ENCODE measurements at regions not wholly inside any gene's neighbourhood (a gene's known extent, or its start where the extent isn't known, plus 50 kb on each side); places are given as distances from the start of the nearest gene placed in this dataset.
"Not testable (repeated sequence)": the region's sequence is repeated elsewhere in the genome, so short reads cannot be mapped to it uniquely, and the experiment has no call there.

DNA sequence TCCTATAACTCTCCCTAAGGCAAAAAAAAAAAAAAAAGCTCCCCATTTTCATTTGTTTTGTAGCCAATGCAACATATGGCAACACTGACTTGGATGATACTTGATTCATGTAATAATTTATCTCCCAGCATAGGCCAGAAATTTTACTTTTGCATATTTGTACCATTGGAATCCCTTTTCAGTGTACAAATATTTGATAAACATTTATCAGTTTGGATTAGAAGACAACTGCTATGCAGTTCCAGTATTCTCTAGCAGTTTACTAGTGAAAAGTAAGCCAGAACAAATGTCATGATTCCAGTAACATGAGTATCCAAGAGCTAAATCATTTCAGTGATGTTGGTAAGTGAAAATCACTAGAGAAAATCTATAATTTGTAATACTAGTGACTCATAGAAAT, 392.3 kb downstream of the CCER1 start:
- CTCF ChIA-PET = no interaction called here
- H3K4me3 Mint-ChIP-seq = no peak overlapping the region
- H3K27ac Mint-ChIP-seq = no peak overlapping the region
- H3K4me1 Mint-ChIP-seq (ENCODE audit: low read depth) = no peaks in the 10 kb centered on the region
- peaks cover 2% of the 10 kb centered on the region for H3K27me3 Mint-ChIP-seq
- no peaks in the 10 kb centered on the region for H3K36me3 Mint-ChIP-seq
- DNase-seq = no peak
- POLR2A ChIA-PET = no interaction called here
- H3K9me3 Mint-ChIP-seq = peaks cover 21% of the 10 kb centered on the region
- intact Hi-C loops (cut with micrococcal nuclease) = no loop called here

DNA sequence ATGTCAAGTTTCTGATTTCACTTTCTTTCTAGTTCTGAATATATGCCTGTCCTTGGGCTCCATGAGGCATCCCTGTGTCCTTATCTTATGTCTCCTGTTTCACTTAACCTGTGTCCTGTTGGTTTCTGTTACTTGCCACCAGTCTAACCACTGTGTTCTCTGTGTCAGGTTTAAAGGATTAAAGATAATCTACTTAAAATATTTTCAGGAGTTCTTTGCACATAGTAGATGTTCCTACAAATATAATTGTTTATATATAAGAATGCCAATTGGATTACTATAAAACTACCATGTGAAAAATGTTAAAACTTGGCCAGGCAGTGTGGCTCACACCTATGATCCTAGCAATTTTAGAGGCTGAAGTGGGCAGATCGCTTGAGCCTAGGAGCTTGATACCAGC, 406.4 kb downstream of the CCER1 start:
- Mint-ChIP-seq H3K4me1 (ENCODE audit: low read depth) (no peaks in the 10 kb centered on the region), H3K27me3 (no peaks in the 10 kb centered on the region), H3K4me3 (no peak overlapping the region), H3K36me3 (no peaks in the 10 kb centered on the region), H3K27ac (no peak overlapping the region), H3K9me3 (no peaks in the 10 kb centered on the region)
- intact Hi-C loops (cut with micrococcal nuclease) = no loop called here
- ChIA-PET POLR2A (no interaction called here), CTCF (no interaction called here)
- DNase-seq = no peak

DNA sequence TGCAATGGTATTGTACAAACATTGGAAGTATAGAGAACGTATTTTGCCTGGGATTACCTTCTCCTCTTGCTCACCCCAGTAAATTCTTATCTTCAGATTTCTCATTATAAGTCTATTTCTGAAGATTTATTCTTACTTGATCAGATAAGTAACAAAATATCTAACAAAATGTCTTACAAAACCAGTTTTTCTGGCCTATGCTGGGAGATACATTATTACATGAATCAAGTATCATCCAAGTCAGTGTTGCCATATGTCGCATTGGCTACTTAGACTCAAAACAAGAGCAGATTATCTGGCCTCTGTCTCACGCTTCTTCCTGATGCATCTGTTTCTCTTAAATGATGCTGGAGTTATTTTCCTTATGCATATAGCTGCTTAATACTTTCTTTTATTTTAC, 408.5 kb downstream of the CCER1 start:
- ChIA-PET CTCF (no interaction called here), POLR2A (no interaction called here)
- no peak overlapping the region for H3K27ac Mint-ChIP-seq
- no peak for DNase-seq
- no peaks in the 10 kb centered on the region for H3K36me3 Mint-ChIP-seq
- H3K4me1 Mint-ChIP-seq (ENCODE audit: low read depth) = no peaks in the 10 kb centered on the region
- no peaks in the 10 kb centered on the region for H3K27me3 Mint-ChIP-seq
- intact Hi-C loops (cut with micrococcal nuclease) = no loop called here
- H3K4me3 Mint-ChIP-seq = no peak overlapping the region
- no peaks in the 10 kb centered on the region for H3K9me3 Mint-ChIP-seq

DNA sequence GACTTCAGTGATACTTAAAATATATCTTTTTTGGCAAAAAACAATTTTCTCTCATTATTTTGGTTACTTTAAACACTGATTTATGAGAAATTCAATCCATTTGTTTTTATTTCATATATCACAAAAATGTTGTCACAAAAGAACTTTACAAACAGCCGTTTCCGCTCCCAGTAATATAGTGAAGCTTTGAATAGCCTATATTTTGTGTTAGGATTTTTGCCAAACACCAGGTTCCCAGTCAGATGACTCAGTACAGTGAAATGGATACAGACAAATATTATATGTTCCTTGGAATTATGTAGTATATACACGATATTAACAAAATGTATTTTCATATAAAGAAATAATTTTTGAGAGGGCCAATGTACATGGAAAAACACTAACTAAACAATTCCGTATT, 411.1 kb downstream of the CCER1 start:
- no peaks in the 10 kb centered on the region for H3K9me3 Mint-ChIP-seq
- no peaks in the 10 kb centered on the region for H3K4me1 Mint-ChIP-seq (ENCODE audit: low read depth)
- H3K4me3 Mint-ChIP-seq = no peak overlapping the region
- no peaks in the 10 kb centered on the region for H3K36me3 Mint-ChIP-seq
- H3K27me3 Mint-ChIP-seq = no peaks in the 10 kb centered on the region
- intact Hi-C loops (cut with micrococcal nuclease) = no loop called here
- CTCF ChIA-PET = no interaction called here
- DNase-seq = no peak
- no peak overlapping the region for H3K27ac Mint-ChIP-seq
- POLR2A ChIA-PET = no interaction called here

DNA sequence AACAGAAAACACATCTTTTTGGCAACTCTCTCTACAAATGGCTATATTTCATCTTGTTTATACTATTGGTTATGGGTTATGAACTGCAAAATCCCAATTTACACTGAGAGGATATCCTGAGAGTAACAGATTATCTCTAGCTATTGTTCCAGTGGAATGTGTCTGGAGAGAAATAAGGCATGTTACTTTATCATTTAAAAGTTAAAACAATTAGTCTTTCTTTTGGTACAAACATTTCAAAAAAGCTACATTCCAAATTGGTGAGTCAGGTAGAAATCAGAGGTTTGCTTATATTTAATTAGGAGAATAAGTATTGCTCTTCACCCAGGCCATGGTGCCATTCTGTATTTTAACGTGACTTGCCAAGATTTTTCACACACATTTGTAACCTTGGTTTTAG, 411.6 kb downstream of the CCER1 start:
- no peaks in the 10 kb centered on the region for H3K36me3 Mint-ChIP-seq
- POLR2A ChIA-PET = no interaction called here
- no peaks in the 10 kb centered on the region for H3K27me3 Mint-ChIP-seq
- H3K27ac Mint-ChIP-seq = no peak overlapping the region
- intact Hi-C loops (cut with micrococcal nuclease) = no loop called here
- no peak overlapping the region for H3K4me3 Mint-ChIP-seq
- H3K9me3 Mint-ChIP-seq = no peaks in the 10 kb centered on the region
- DNase-seq = no peak
- H3K4me1 Mint-ChIP-seq (ENCODE audit: low read depth) = no peaks in the 10 kb centered on the region
- CTCF ChIA-PET = no interaction called here

DNA sequence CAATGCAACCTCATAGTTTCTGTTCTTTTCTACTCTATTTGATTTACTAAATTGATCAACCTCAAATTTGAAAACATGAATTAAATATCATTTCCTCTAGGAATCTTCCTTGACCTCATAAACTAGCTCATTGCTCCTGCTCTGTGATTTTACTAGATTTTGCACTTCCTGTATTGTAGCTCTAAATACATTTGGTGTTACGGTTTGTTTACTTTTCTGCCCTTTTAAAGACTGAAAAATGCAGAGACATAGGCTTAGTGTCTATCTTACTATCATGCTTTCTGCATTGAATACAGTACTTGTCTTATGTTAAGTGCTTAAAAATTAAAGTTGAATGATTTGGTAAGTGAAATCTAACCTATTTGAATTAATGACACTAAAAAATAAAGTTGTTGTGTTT, 412.1 kb downstream of the CCER1 start:
- intact Hi-C loops (cut with micrococcal nuclease); H3K27me3 Mint-ChIP-seq; H3K27ac Mint-ChIP-seq; H3K9me3 Mint-ChIP-seq; H3K4me1 Mint-ChIP-seq (ENCODE audit: low read depth); DNase-seq; POLR2A ChIA-PET; H3K36me3 Mint-ChIP-seq; CTCF ChIA-PET; H3K4me3 Mint-ChIP-seq: not testable (repeated sequence)

DNA sequence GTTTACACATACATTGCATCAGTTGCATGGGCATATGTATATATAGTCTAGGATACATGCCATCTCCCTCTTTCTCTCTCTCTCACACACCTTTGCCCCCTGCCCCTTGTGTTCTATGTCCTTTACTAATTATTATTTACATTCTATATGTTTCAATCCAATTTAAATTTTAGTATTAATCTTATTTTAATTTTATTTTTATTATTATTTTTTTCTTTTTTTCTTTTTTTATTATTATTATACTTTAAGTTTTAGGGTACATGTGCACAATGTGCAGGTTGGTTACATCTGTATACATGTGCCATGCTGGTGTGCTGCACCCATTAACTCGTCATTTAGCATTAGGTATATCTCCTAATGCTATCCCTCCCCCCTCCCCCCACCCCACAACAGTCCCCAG, 421.1 kb downstream of the CCER1 start:
- H3K4me3 Mint-ChIP-seq; H3K4me1 Mint-ChIP-seq (ENCODE audit: low read depth); intact Hi-C loops (cut with micrococcal nuclease); H3K27ac Mint-ChIP-seq; CTCF ChIA-PET; H3K9me3 Mint-ChIP-seq; DNase-seq; POLR2A ChIA-PET; H3K27me3 Mint-ChIP-seq; H3K36me3 Mint-ChIP-seq: not testable (repeated sequence)

DNA sequence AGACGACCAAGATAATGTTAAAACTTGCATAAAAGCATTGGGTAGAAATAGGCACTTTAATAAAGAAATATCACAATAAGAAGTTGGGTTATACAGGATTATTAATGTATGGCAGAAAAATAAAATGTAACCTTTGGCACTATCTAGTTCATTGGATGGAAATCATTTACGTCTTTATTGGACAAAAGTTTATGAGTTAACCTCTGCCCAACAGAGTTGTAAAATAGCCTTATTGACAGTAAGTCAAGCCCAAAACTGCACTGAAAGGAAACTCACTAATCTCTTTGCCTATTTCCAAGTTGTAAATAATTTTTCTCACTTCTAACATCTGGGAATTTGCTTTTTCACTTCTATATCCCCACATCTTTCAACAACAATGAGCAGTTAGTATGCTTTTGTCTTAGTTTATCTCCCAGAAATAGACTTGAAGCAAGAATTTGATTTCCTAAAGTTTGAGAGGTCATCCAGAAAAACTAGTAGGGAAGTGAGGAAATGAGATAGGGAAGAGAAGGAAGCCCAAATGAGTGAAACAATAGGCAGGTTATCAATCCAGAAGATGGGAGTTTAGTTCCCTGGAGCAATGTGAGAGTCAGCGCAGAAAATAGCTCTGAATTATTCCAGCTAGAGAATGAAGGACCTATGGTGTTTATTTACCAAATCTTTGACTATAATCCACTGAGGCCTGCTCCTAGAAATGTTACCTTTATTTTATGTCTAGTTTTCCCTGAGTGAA, 434.8 kb downstream of the CCER1 start:
- ChIA-PET CTCF (no interaction called here), POLR2A (no interaction called here)
- Mint-ChIP-seq H3K9me3 (no peaks in the 10 kb centered on the region), H3K4me1 (ENCODE audit: low read depth) (peaks cover 8% of the 10 kb centered on the region), H3K4me3 (no peak overlapping the region), H3K36me3 (no peaks in the 10 kb centered on the region), H3K27ac (no peak overlapping the region), H3K27me3 (peaks cover 3% of the 10 kb centered on the region)
- intact Hi-C loops (cut with micrococcal nuclease) = no loop called here
- no peak for DNase-seq

DNA sequence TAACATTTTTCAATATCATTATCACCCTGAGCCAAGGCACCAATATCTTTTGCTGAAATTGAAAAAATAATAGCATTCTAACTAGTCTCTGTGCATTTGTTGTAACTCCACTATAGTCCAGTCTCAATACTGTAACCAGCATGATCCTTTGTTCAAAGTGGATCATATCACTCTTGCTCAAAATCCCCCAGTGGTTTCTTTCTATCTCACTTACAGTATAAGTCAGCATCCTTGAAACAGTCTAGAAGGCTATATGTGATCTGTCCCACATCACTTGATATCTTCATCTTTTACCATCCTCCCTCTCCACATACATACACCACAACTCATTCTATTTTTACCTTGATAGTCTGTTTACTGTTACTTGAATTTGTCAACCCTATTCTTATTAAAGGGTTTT, 435.7 kb downstream of the CCER1 start:
- no peak for DNase-seq
- peaks cover 3% of the 10 kb centered on the region for H3K27me3 Mint-ChIP-seq
- POLR2A ChIA-PET = no interaction called here
- H3K4me1 Mint-ChIP-seq (ENCODE audit: low read depth) = peaks cover 10% of the 10 kb centered on the region
- no peak overlapping the region for H3K27ac Mint-ChIP-seq
- H3K36me3 Mint-ChIP-seq = no peaks in the 10 kb centered on the region
- intact Hi-C loops (cut with micrococcal nuclease) = no loop called here
- no peak overlapping the region for H3K4me3 Mint-ChIP-seq
- no peaks in the 10 kb centered on the region for H3K9me3 Mint-ChIP-seq
- CTCF ChIA-PET = no interaction called here

DNA sequence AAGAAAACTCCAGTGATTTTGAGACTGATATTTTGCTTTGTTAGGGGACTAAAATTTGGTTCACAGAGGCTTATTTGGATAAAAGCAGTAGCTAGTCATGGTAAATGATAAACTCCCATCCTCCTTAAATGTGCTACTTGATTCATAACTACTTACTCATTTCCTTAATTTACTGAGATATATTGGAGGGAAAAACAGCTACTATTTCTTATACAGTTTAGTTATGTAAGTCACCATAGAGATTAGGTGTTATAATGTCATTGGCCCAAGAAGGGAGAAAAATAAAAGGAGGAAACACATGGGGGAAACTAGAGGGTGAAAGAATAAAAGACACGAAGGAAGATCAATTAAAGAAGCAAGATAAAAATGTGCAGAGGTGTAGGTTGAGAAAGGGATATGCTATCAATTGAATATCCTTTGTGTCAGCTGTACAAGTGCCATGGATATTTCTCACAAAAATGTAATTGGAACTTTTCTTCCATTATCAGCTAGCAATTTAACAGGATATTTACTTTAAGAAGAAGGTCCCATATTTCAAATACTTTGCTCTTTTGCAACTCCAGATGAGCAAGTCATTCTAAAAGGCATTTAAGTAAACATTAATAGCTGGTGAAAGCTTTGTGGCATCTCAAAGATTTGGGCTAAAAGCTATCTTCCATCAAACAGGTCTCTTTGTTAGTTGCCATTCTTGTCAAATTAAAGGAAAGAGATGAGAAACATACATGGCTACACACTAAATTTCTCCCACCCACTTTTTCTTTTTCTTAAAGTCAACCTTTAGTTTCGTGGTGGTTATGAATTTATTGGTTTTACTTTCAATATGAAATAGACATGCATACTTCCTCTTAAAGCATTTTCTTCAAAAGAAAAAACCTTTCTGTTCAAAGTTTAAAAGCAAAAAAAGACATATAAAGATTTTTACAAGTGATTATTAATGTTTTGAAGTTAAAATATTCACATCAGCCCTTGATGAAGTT, 439.5 kb downstream of the CCER1 start:
- POLR2A ChIA-PET = no interaction called here
- Mint-ChIP-seq H3K4me1 (ENCODE audit: low read depth) (peaks cover 10% of the 10 kb centered on the region), H3K36me3 (no peaks in the 10 kb centered on the region), H3K4me3 (no peak overlapping the region), H3K27ac (no peak overlapping the region), H3K27me3 (peaks cover 5% of the 10 kb centered on the region), H3K9me3 (no peaks in the 10 kb centered on the region)
- no peak for DNase-seq
- intact Hi-C loops (cut with micrococcal nuclease) = no loop called here
- CTCF ChIA-PET = interaction anchor here (1.1 kb wide), 1 partner anchor 989 kb away, joined by 3 read pairs; the partner anchor contains the start of gene POC1B

DNA sequence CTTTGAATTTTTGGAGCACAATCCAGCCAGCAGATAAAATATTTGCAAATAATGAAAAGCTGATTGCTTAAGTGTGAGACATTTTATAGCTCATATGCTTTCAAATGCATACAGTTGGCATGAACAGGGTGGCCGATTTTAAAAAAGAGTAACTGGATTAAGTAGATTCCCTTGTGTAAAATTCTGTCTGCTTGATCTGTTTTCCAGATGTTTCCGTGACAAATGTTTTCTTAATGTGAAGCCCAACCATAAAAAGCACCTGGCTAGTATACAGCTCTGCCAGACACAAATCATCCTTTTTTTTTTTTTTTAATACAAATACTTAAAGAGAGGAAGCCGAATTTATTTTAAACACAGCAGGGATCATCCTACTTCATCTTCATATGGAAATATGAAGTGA, 440.7 kb downstream of the CCER1 start:
- H3K36me3 Mint-ChIP-seq = no peaks in the 10 kb centered on the region
- H3K4me3 Mint-ChIP-seq = no peak overlapping the region
- POLR2A ChIA-PET = no interaction called here
- intact Hi-C loops (cut with micrococcal nuclease) = no loop called here
- no peak overlapping the region for H3K27ac Mint-ChIP-seq
- no peaks in the 10 kb centered on the region for H3K9me3 Mint-ChIP-seq
- CTCF ChIA-PET = no interaction called here
- no peak for DNase-seq
- H3K4me1 Mint-ChIP-seq (ENCODE audit: low read depth) = peaks cover 10% of the 10 kb centered on the region
- peaks cover 5% of the 10 kb centered on the region for H3K27me3 Mint-ChIP-seq

DNA sequence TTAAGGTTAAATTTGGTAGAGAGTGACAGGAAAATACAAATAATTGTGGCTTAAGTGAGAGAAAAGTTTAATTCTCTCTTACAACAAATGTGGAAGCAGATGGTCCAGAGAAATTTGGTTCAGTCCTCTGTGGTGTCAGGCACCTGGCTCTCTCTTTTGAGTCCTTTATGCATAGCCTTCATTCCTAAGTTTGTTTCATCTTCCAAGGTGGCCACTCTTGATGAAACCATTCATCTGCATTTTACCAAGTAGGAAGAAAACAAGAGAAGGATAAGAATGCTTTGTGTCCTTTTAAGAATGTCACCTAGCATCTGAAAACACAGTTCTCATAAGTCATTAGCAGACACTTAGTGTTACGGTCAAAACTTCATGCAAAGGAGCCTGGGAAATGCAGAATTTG, 442.5 kb downstream of the CCER1 start:
- ChIA-PET POLR2A (no interaction called here), CTCF (no interaction called here)
- no peaks in the 10 kb centered on the region for H3K9me3 Mint-ChIP-seq
- intact Hi-C loops (cut with micrococcal nuclease) = no loop called here
- no peaks in the 10 kb centered on the region for H3K36me3 Mint-ChIP-seq
- H3K27me3 Mint-ChIP-seq = peaks cover 5% of the 10 kb centered on the region
- H3K27ac Mint-ChIP-seq = no peak overlapping the region
- DNase-seq = no peak
- peaks cover 10% of the 10 kb centered on the region for H3K4me1 Mint-ChIP-seq (ENCODE audit: low read depth)
- no peak overlapping the region for H3K4me3 Mint-ChIP-seq

DNA sequence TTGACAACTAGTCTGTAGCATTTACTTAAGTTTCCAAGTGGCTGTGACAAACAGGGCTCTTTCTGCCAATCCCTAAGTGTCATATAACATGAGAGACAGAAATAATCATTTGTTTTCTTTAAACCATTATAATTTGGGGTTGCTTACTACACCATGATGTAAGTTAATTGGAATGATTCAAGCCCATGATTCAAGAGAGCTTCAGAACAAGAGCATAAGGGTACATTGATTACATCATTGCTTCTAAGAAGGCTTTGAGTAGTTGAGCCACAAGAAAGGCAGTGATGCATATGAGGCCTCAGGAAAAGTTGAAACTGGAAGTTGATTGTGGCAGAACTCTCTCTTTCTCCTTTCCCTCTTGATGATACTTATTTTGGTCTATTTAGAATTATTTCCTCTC, 444.0 kb downstream of the CCER1 start:
- ChIA-PET CTCF (no interaction called here), POLR2A (no interaction called here)
- Mint-ChIP-seq H3K27me3 (peaks cover 2% of the 10 kb centered on the region), H3K4me3 (no peak overlapping the region), H3K9me3 (no peaks in the 10 kb centered on the region), H3K27ac (no peak overlapping the region), H3K4me1 (ENCODE audit: low read depth) (peaks cover 7% of the 10 kb centered on the region), H3K36me3 (no peaks in the 10 kb centered on the region)
- no peak for DNase-seq
- intact Hi-C loops (cut with micrococcal nuclease) = no loop called here

Data from activated CD4-positive, alpha-beta memory T cell treated with anti-CD3 and anti-CD28 coated beads for 36 hours (primary cell).